Uterus (tissue), 2 donors: ENCODE measurements at regions not wholly inside any gene's neighbourhood (a gene's known extent, or its start where the extent isn't known, plus 50 kb on each side); places are given as distances from the start of the nearest gene placed in this dataset.

ENCODE experiments used
- CTCF ChIP-seq, 4 experiments: fragments of 200-600 bp in 2 of 4; fragments of 450-650 bp in 2 of 4; sonication (generic) in 2 of 4; IDR thresholded peaks; one replicate each; pipeline ENCODE4 v1.5.1; 2016 to 2019; ENCODE audit warnings: antibody characterized with exemption in 4 of 4, mild to moderate bottlenecking in 2 of 4, moderate library complexity in 1 of 4
- POLR2A ChIP-seq, 2 donors: fragments of 450-650 bp; IDR thresholded peaks; one replicate each; pipeline ENCODE4 v1.6.1; 2016; ENCODE audit warnings: antibody characterized with exemption in 2 of 2, mild to moderate bottlenecking in 1 of 2, moderate library complexity in 1 of 2

- no peak for TF ChIP-seq POLR2A (IDR thresholded peaks at IDR 0.05)
- TF ChIP-seq CTCF (IDR thresholded peaks at IDR 0.05) = no peak
Measured at GRCh38 chr12:84191779-84192178, 720.8 kb downstream of the SLC6A15 start.
